ENCODE measurements at regions not wholly inside any gene's neighbourhood (a gene's known extent, or its start where the extent isn't known, plus 50 kb on each side); places are given as distances from the start of the nearest gene placed in this dataset.

DNA sequence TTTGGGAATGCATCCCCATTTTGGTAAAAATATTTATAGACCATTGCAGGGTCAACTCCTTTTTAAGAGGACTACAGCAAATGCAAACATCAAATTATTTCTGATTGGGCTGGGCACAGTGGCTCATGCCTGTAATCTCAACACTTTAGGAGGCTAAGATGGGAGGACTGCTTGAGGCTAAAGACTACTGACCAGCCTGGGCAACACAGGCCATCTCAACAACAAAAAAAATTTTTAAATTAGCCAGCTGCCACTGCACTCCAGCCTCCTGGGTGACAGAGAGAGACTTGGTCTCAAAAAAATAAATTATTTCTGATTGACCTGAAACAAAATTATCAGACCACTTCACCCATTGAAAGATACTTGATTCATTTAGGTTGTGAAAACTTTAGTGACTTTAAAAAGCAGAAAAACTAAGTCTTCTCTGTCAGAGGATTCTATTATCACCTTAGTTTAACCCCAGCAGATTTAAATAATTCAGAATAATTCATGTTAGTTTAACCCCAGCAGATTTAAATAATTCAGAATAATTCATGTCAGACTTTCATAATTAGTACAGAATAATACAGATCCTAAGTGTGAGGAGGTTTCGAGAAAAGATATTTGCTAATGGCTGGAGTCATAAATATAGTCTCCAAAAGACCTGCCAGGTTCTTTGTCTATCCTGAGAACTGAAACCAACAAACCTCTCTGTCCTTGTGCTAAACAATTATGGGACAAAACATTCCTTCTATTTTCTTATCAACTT lies 183.6 kb upstream of the STT3B start:
- TF ChIP-seq, protein P1, sequence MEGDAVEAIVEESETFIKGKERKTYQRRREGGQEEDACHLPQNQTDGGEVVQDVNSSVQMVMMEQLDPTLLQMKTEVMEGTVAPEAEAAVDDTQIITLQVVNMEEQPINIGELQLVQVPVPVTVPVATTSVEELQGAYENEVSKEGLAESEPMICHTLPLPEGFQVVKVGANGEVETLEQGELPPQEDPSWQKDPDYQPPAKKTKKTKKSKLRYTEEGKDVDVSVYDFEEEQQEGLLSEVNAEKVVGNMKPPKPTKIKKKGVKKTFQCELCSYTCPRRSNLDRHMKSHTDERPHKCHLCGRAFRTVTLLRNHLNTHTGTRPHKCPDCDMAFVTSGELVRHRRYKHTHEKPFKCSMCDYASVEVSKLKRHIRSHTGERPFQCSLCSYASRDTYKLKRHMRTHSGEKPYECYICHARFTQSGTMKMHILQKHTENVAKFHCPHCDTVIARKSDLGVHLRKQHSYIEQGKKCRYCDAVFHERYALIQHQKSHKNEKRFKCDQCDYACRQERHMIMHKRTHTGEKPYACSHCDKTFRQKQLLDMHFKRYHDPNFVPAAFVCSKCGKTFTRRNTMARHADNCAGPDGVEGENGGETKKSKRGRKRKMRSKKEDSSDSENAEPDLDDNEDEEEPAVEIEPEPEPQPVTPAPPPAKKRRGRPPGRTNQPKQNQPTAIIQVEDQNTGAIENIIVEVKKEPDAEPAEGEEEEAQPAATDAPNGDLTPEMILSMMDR (IDR thresholded peaks at IDR 0.05; ENCODE audit: poor library complexity), result no peak
- TF ChIP-seq EZH2 (IDR thresholded peaks at IDR 0.05; ENCODE audit: borderline replicate concordance), result no peak
